K562 (cell line): ENCODE measurements at regions not wholly inside any gene's neighbourhood (a gene's known extent, or its start where the extent isn't known, plus 50 kb on each side); places are given as distances from the start of the nearest gene placed in this dataset.

ENCODE experiments used
- ATF1 ChIP-seq, 2 experiments: fragments of 450-650 bp in 1 of 2; IDR thresholded peaks; 2 replicates each; pipeline ENCODE4 v1.6.1; 2016; ENCODE audit warnings: missing compliant biosample characterization in 1 of 2, missing genetic modification characterization in 1 of 2
- CBFA2T3 ChIP-seq: fragments of 450-650 bp; IDR thresholded peaks from 2 replicates; pipeline ENCODE4 v1.6.1; 2017
- DMBX1 ChIP-seq: fragments of 250-450 bp; sonication (Bioruptor Pico); IDR thresholded peaks from 2 replicates; pipeline ENCODE4 v1.8.0; 2022; ENCODE audit warnings: inconsistent platforms, mild to moderate bottlenecking, moderate library complexity, borderline replicate concordance
- EGR1 ChIP-seq: fragments of 450-650 bp; conservative IDR thresholded peaks from 2 replicates; pipeline ENCODE4 v1.6.1; 2017; ENCODE audit warnings: mild to moderate bottlenecking
- FOXJ3 ChIP-seq: sonication (generic); formaldehyde crosslinking; IDR thresholded peaks from 2 replicates; pipeline ENCODE4 v1.4.0; 2020; ENCODE audit warnings: mild to moderate bottlenecking, missing genetic modification reagents
- FOXK2 ChIP-seq, 2 experiments: fragments of 450-650 bp; IDR thresholded peaks in 1 of 2; conservative IDR thresholded peaks in 1 of 2; 2 replicates each; pipeline ENCODE4 v1.6.1; 2016; ENCODE audit warnings: low read depth in 2 of 2, mild to moderate bottlenecking in 1 of 2
- FOXM1 ChIP-seq, 2 experiments: fragments of 450-650 bp in 1 of 2; sonication (generic) in 1 of 2; formaldehyde crosslinking in 1 of 2; IDR thresholded peaks; 2 replicates each; pipeline versions ENCODE4 v1.6.1 to v1.9.0; 2017 to 2022; ENCODE audit warnings: low read depth in 2 of 2, mild to moderate bottlenecking in 2 of 2, missing genetic modification reagents in 1 of 2, moderate library complexity in 1 of 2
- HNRNPK ChIP-seq: fragments of 200-400 bp; formaldehyde crosslinking; IDR thresholded peaks from one replicate; pipeline ENCODE4 v1.6.1; 2018; ENCODE audit warnings: mild to moderate bottlenecking, low read depth, low read length; ENCODE audit not compliant: poor library complexity, severe bottlenecking
- MAZ ChIP-seq, 2 experiments: fragments of 450-650 bp in 1 of 2; sonication (generic) in 1 of 2; formaldehyde crosslinking; IDR thresholded peaks in 1 of 2; conservative IDR thresholded peaks in 1 of 2; 2 replicates each; pipeline versions ENCODE4 v1.4.0 to v1.5.0; 2020; ENCODE audit warnings: mild to moderate bottlenecking in 1 of 2, missing genetic modification reagents in 1 of 2
- MYNN ChIP-seq, 2 experiments: sonication (generic); formaldehyde crosslinking in 1 of 2; IDR thresholded peaks; 2 replicates each; pipeline versions ENCODE4 v1.5.0 to v1.6.1; 2016 to 2020; ENCODE audit warnings: antibody characterized with exemption in 1 of 2, missing genetic modification reagents in 1 of 2
- NR4A1 ChIP-seq, 2 experiments: fragments of 250-450 bp in 1 of 2; fragments of 450-650 bp in 1 of 2; sonication (Bioruptor Pico) in 1 of 2; IDR thresholded peaks; 2 replicates each; pipeline versions ENCODE4 v1.4.0 to v1.6.1; 2016 to 2020; ENCODE audit warnings: mild to moderate bottlenecking in 2 of 2, missing compliant biosample characterization in 1 of 2, missing genetic modification characterization in 1 of 2, moderate library complexity in 1 of 2
- RHOXF2B ChIP-seq: fragments of 250-450 bp; sonication (Bioruptor Pico); conservative IDR thresholded peaks from 2 replicates; pipeline ENCODE4 v1.5.1; 2021
- SIRT6 ChIP-seq: IDR thresholded peaks from one replicate; pipeline ENCODE4 v1.6.1; 2012; ENCODE audit warnings: low read depth, mild to moderate bottlenecking, control low read depth, inconsistent platforms, low read length, moderate library complexity
- TBL1XR1 ChIP-seq, 2 experiments: IDR thresholded peaks; 2 replicates each; pipeline ENCODE4 v1.6.1; 2012; ENCODE audit warnings: improper control_type of control experiment in 2 of 2, low read length in 2 of 2, mild to moderate bottlenecking in 1 of 2
- U2AF1 ChIP-seq: fragments of 200-400 bp; formaldehyde crosslinking; optimal IDR thresholded peaks from 2 replicates; pipeline ENCODE3; 2017; ENCODE audit warnings: mild to moderate bottlenecking, low read depth, low read length, moderate library complexity
- ZKSCAN8 ChIP-seq: fragments of 200-800 bp; sonication (Bioruptor generic); IDR thresholded peaks from 2 replicates; pipeline ENCODE4 v1.6.1; 2016; ENCODE audit warnings: missing genetic modification characterization, missing compliant biosample characterization
- ZNF282 ChIP-seq: sonication (generic); formaldehyde crosslinking; IDR thresholded peaks from 2 replicates; pipeline ENCODE4 v1.8.1; 2023; ENCODE audit warnings: missing genetic modification reagents
- TF ChIP-seq, protein P1 (sequence below): sonication (generic); formaldehyde crosslinking; IDR thresholded peaks from 2 replicates; pipeline ENCODE4 v1.8.1; 2022; ENCODE audit warnings: missing genetic modification reagents
- TF ChIP-seq, protein P2 (sequence below): sonication (generic); formaldehyde crosslinking; IDR thresholded peaks from 2 replicates; pipeline ENCODE4 v1.8.0; 2023; ENCODE audit warnings: missing genetic modification reagents, mild to moderate bottlenecking, borderline replicate concordance
- TF ChIP-seq, protein P3 (sequence below): fragments of 450-650 bp; IDR thresholded peaks from 2 replicates; pipeline ENCODE4 v1.6.1; 2017; ENCODE audit warnings: mild to moderate bottlenecking, moderate library complexity

DNA sequence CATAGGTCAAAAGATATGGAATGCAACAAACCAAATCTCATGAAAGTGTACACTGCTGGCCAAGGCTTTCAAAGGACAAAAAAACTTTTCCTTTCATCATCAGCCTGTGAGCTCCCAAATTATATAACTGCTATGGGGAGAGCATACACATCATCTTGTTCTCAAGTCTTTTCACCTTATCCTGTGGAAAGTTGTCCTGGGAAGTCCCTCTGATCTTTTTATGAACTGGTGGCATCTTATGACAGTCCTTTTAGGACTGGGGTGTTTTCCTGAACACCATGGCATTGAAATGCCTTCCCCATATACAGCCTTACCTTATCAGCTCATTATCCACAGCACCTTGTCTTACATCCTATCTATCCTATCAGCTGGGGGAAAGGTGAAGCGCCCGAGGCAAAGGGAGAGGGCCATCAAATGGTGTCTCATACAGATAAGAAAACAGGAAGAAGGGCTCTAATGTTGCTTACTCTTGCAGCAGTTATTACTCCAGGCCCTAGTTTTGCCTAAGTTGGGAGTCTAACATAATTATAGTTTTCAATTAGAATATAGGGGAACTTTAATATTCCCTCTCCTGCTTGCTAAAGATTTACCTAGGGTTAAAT lies 61.5 kb upstream of the GOLIM4 start (continued):
- TF ChIP-seq EGR1 (no peak), DMBX1 (CRISPR knock-in tag) (peak; percentile 88; the same call in 1 of the 2 replicates), FOXJ3 (CRISPR knock-in tag) (no peak), FOXK2 (conservative IDR thresholded peaks at IDR 0.05 in 1 of 2, IDR thresholded peaks at IDR 0.05 in 1 of 2; ENCODE audit: low read depth in 2 of 2) (peak; percentile 56 to 69; a peak in 2 of 4 replicates), NR4A1 (CRISPR knock-in tag; IDR thresholded peaks at IDR 0.05) (no peak), NR4A1 (tag; IDR thresholded peaks at IDR 0.05) (no peak), SIRT6 (no peak), HNRNPK (no peak), ATF1 (CRISPR knock-in tag; IDR thresholded peaks at IDR 0.05) (no peak), ATF1 (tag; IDR thresholded peaks at IDR 0.05) (peak; percentile 50), CBFA2T3 (peak; percentile 99), ZKSCAN8 (CRISPR knock-in tag) (no peak), FOXM1 (IDR thresholded peaks at IDR 0.05; ENCODE audit: low read depth) (peak; percentile 98), FOXM1 (CRISPR knock-in tag; IDR thresholded peaks at IDR 0.05; ENCODE audit: low read depth) (no peak), MAZ (CRISPR knock-in tag; conservative IDR thresholded peaks at IDR 0.05 in 1 of 2, IDR thresholded peaks at IDR 0.05 in 1 of 2) (peak; percentile 74 to 75; a peak in 3 of 4 replicates), U2AF1 (no peak), RHOXF2B (CRISPR knock-in tag) (no peak), ZNF282 (CRISPR knock-in tag) (no peak), TBL1XR1 (IDR thresholded peaks at IDR 0.05; ENCODE audit: low read length in 2 of 2) (peak; percentile 81 to 95; a peak in 3 of 4 replicates), MYNN (IDR thresholded peaks at IDR 0.05) (peak; percentile 89), MYNN (CRISPR knock-in tag; IDR thresholded peaks at IDR 0.05) (no peak)
- TF ChIP-seq, protein P1, sequence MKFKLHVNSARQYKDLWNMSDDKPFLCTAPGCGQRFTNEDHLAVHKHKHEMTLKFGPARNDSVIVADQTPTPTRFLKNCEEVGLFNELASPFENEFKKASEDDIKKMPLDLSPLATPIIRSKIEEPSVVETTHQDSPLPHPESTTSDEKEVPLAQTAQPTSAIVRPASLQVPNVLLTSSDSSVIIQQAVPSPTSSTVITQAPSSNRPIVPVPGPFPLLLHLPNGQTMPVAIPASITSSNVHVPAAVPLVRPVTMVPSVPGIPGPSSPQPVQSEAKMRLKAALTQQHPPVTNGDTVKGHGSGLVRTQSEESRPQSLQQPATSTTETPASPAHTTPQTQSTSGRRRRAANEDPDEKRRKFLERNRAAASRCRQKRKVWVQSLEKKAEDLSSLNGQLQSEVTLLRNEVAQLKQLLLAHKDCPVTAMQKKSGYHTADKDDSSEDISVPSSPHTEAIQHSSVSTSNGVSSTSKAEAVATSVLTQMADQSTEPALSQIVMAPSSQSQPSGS (CRISPR knock-in tag) = no peak
- TF ChIP-seq, protein P2, sequence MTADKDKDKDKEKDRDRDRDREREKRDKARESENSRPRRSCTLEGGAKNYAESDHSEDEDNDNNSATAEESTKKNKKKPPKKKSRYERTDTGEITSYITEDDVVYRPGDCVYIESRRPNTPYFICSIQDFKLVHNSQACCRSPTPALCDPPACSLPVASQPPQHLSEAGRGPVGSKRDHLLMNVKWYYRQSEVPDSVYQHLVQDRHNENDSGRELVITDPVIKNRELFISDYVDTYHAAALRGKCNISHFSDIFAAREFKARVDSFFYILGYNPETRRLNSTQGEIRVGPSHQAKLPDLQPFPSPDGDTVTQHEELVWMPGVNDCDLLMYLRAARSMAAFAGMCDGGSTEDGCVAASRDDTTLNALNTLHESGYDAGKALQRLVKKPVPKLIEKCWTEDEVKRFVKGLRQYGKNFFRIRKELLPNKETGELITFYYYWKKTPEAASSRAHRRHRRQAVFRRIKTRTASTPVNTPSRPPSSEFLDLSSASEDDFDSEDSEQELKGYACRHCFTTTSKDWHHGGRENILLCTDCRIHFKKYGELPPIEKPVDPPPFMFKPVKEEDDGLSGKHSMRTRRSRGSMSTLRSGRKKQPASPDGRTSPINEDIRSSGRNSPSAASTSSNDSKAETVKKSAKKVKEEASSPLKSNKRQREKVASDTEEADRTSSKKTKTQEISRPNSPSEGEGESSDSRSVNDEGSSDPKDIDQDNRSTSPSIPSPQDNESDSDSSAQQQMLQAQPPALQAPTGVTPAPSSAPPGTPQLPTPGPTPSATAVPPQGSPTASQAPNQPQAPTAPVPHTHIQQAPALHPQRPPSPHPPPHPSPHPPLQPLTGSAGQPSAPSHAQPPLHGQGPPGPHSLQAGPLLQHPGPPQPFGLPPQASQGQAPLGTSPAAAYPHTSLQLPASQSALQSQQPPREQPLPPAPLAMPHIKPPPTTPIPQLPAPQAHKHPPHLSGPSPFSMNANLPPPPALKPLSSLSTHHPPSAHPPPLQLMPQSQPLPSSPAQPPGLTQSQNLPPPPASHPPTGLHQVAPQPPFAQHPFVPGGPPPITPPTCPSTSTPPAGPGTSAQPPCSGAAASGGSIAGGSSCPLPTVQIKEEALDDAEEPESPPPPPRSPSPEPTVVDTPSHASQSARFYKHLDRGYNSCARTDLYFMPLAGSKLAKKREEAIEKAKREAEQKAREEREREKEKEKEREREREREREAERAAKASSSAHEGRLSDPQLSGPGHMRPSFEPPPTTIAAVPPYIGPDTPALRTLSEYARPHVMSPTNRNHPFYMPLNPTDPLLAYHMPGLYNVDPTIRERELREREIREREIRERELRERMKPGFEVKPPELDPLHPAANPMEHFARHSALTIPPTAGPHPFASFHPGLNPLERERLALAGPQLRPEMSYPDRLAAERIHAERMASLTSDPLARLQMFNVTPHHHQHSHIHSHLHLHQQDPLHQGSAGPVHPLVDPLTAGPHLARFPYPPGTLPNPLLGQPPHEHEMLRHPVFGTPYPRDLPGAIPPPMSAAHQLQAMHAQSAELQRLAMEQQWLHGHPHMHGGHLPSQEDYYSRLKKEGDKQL (CRISPR knock-in tag) = no peak
- TF ChIP-seq, protein P3, sequence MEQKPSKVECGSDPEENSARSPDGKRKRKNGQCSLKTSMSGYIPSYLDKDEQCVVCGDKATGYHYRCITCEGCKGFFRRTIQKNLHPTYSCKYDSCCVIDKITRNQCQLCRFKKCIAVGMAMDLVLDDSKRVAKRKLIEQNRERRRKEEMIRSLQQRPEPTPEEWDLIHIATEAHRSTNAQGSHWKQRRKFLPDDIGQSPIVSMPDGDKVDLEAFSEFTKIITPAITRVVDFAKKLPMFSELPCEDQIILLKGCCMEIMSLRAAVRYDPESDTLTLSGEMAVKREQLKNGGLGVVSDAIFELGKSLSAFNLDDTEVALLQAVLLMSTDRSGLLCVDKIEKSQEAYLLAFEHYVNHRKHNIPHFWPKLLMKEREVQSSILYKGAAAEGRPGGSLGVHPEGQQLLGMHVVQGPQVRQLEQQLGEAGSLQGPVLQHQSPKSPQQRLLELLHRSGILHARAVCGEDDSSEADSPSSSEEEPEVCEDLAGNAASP = no peak
